HL-60 (cell line): ENCODE measurements at regions not wholly inside any gene's neighbourhood (a gene's known extent, or its start where the extent isn't known, plus 50 kb on each side); places are given as distances from the start of the nearest gene placed in this dataset.

Experiments used
- GABPA ChIP-seq: IDR thresholded peaks from 2 replicates; pipeline ENCODE4 v1.6.1; 2012; ENCODE audit warnings: low read depth
- POLR2AphosphoS5 ChIP-seq: IDR thresholded peaks from 2 replicates; pipeline ENCODE4 v1.6.1; 2012; ENCODE audit warnings: low read depth
- TF ChIP-seq, protein P1 (sequence below): IDR thresholded peaks from one replicate; pipeline ENCODE4 v1.5.1; 2011; ENCODE audit warnings: low read length, control low read depth, inconsistent platforms; ENCODE audit not compliant: insufficient read depth
- TF ChIP-seq, protein P2 (sequence below): IDR thresholded peaks from 2 replicates; pipeline ENCODE4 v1.6.1; 2012; ENCODE audit warnings: low read depth; ENCODE audit not compliant: insufficient replicate concordance

DNA sequence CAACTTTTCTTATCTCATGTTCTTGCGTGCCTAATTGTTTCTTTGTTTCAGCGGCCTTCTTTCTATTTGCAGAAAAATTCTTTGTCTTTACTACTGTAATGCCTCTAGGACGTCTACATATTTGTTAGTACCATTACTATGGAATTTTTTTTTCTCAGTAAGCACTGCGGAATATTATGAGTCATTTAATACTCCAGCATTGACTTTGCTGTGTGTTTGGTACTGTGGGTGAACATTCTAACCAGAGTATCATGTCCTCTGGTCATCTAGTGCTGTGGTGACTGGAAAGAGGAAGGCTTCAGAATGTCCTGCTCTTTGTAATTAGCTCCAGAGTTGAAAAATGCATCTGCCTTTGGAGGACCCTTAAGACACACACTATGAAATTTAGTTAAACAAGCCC, 58.5 kb upstream of the FERD3L start:
- TF ChIP-seq, protein P1, sequence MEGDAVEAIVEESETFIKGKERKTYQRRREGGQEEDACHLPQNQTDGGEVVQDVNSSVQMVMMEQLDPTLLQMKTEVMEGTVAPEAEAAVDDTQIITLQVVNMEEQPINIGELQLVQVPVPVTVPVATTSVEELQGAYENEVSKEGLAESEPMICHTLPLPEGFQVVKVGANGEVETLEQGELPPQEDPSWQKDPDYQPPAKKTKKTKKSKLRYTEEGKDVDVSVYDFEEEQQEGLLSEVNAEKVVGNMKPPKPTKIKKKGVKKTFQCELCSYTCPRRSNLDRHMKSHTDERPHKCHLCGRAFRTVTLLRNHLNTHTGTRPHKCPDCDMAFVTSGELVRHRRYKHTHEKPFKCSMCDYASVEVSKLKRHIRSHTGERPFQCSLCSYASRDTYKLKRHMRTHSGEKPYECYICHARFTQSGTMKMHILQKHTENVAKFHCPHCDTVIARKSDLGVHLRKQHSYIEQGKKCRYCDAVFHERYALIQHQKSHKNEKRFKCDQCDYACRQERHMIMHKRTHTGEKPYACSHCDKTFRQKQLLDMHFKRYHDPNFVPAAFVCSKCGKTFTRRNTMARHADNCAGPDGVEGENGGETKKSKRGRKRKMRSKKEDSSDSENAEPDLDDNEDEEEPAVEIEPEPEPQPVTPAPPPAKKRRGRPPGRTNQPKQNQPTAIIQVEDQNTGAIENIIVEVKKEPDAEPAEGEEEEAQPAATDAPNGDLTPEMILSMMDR, result no peak
- TF ChIP-seq, protein P2, sequence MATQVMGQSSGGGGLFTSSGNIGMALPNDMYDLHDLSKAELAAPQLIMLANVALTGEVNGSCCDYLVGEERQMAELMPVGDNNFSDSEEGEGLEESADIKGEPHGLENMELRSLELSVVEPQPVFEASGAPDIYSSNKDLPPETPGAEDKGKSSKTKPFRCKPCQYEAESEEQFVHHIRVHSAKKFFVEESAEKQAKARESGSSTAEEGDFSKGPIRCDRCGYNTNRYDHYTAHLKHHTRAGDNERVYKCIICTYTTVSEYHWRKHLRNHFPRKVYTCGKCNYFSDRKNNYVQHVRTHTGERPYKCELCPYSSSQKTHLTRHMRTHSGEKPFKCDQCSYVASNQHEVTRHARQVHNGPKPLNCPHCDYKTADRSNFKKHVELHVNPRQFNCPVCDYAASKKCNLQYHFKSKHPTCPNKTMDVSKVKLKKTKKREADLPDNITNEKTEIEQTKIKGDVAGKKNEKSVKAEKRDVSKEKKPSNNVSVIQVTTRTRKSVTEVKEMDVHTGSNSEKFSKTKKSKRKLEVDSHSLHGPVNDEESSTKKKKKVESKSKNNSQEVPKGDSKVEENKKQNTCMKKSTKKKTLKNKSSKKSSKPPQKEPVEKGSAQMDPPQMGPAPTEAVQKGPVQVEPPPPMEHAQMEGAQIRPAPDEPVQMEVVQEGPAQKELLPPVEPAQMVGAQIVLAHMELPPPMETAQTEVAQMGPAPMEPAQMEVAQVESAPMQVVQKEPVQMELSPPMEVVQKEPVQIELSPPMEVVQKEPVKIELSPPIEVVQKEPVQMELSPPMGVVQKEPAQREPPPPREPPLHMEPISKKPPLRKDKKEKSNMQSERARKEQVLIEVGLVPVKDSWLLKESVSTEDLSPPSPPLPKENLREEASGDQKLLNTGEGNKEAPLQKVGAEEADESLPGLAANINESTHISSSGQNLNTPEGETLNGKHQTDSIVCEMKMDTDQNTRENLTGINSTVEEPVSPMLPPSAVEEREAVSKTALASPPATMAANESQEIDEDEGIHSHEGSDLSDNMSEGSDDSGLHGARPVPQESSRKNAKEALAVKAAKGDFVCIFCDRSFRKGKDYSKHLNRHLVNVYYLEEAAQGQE, result no peak
- no peak for TF ChIP-seq POLR2AphosphoS5
- no peak for TF ChIP-seq GABPA
